SW 1271 (cell line): ENCODE measurements at regions not wholly inside any gene's neighbourhood (a gene's known extent, or its start where the extent isn't known, plus 50 kb on each side); places are given as distances from the start of the nearest gene placed in this dataset.
"Not testable (repeated sequence)": the region's sequence is repeated elsewhere in the genome, so short reads cannot be mapped to it uniquely, and the experiment has no call there.

Experiments used
- DNase-seq, 2 experiments: peaks; one replicate each; lab custom pipeline; 2025; lab: John Stamatoyannopoulos, UW

- DNase-seq: no peak
Measured at GRCh38 chr6:22149096-22149495, 147.7 kb downstream of the PRL start.

DNA sequence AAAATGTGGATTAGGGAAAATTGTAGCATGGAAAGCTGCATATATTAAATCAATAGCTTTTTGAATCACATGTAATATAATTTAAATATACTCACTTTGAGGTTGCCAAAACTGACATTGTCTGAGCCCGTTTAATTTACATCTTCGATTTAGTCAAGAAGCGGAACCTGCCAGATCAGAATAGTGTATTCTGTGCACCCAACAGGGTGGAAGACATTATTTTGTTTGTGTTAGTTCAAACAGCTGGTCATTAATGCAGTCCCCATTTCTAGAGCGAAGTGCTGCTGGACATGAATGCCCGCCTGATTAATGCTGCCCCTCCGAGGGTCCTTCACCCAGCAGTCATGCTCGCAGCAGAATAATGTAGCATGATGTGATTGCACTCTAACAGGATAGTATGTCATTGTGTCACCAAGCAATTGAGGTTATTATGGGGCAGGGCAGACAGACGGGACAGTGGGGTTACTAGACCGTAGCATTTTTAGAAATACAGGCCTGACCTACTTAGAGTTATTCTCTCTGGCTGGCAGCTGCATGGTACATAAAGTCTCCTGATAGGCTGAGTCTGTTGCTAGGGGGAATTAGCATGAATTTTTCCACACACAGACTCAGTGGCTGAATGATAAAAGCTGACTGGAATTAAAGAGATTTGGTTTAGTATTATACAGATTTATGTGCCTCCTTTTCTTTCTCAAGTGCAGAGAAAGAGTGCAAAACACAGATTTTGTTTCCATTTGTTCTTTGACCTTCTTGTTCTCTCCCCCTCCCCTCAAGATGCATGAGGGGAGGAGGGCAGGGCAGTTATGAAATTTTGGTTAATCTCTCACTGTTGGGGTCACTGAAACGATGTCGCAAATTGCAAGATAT, 147.1 kb downstream of the PRL start:
- no peak for DNase-seq

- DNase-seq: no peak
Measured at GRCh38 chr6:22150368-22151035, 146.3 kb downstream of the PRL start.

GRCh38 chr6:22151892-22152291, 144.9 kb downstream of the PRL start:
- no peak for DNase-seq

DNA sequence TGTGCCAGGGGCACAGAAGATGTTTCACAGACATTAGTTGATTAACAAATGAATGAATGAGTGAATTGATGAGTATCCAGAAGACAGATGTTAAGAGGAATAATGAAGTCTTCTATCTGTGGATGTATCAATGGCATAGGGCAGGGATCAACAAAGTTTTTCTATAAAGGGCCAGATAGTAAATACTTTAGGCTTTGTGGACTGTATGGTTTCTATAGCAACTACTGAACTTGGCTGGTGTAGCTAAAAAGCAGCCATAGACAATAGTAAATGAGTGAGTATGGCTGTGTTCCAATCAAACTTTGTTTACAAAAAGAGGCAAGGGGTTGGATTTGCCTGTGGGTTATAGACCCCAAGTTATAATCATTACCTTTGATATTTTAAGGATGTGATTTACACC, 144.0 kb downstream of the PRL start:
- DNase-seq: no peak

GRCh38 chr6:22153384-22154158, 143.3 kb downstream of the PRL start:
- no peak for DNase-seq

DNA sequence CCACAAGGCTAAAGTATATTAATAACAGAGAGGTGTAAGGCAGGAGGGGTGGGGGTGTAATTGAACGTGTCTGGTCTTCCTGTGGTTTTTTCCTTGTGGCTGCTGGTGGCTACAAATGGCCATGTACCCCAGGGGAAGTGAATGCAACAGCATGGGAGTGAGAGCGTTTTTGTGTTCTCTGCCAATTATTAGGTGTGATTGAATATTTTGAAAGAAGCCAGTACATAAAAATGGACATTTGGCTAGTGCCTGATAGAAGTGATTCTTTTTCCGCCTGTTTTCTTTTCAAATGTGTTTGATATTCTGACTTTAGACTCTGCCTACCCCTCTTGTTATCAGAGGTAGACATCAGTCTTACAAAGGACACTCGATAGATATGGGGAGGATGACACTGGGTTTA, 141.3 kb downstream of the PRL start:
- no peak for DNase-seq

- DNase-seq: no peak
Measured at GRCh38 chr6:22157233-22157632, 139.6 kb downstream of the PRL start.

- no peak for DNase-seq
Measured at GRCh38 chr6:22164236-22164635, 132.6 kb downstream of the PRL start.

- DNase-seq: not testable (repeated sequence)
Measured at GRCh38 chr6:22171006-22171405, 125.8 kb downstream of the PRL start.

DNA sequence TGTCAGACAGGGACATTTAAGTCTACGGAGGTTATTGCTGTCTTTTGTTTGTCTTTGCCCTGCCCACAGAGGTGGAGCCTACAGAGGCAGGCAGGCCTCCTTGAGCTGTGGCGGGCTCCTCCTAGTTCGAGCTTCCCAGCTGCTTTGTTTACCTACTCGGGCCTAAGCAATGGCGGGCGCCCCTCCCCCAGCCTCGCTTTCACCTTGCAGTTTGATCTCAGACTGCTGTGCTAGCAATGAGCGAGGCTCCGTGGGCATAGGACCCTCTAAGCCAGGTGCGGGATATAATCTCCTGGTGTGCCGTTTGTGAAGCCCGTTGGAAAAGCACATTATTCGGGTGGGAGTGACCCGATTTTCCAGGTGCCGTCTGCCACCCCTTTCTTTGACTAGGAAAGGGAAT, 125.0 kb downstream of the PRL start:
- not testable (repeated sequence) for DNase-seq

GRCh38 chr6:22173311-22173710, 123.5 kb downstream of the PRL start:
- no peak for DNase-seq

GRCh38 chr6:22180250-22180649, 116.6 kb downstream of the PRL start:
- not testable (repeated sequence) for DNase-seq

GRCh38 chr6:22184371-22184770, 112.5 kb downstream of the PRL start:
- DNase-seq: no peak

DNA sequence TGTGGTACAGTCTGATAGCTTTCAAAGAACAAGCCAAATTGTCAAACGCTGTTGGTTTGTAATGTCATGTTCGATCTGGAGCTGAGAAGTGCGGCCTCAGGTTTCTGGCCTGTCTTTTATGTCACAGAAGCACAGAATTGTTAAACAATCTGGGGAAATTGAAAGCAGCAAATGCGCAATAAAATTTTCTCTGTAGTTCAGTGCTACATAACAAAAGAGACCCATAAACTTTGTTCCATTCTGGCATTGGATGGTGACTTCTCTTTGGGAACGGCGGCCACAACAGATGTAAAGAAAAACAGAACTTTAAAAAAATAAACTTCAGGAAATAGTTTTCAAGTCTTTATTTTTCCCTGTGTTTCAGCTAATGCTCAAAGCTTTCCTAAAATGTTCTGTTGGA, 106.9 kb downstream of the PRL start:
- DNase-seq: no peak

GRCh38 chr6:22194188-22194921, 102.5 kb downstream of the PRL start:
- no peak for DNase-seq

- no peak for DNase-seq
Measured at GRCh38 chr6:22199771-22200170, 97.1 kb downstream of the PRL start.

DNA sequence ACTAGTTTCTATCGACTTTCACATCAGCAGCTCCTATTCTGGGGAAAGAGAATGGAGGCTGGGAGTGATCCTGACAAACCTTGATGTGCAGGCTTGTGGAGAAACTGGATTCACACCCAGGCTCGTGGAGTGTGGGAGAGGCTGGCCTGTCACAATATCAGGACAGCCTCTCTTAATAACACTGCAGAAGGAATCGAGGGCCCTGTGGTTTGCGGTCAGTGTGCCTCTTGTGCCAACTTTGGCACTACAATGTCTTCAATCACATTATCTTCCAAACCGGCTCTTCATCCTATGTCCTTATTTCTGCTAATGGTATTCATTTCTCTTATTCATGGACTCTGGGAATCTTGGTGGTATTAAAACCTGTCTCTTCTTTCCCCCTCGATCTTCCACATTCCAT, 92.7 kb downstream of the PRL start:
- DNase-seq: no peak

DNA sequence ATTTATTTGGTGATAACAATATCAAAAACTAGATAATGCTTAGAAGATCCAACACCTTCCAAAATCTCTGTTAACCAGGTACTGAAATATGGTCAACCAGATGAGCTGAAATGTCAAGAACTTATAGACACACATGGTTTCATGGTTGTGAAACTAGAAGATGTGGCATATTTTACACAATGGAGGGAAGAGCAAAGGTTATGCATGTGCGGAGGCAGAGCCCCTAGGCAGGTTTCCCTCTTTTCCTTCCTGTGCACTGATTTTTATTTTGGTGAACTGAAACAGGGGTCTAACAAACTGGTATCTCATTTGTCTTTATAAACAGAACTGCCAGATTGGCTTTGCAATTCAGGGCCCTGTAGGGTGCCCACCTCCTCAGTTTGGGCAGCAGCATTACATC, 91.6 kb downstream of the PRL start:
- DNase-seq: no peak

- no peak for DNase-seq
Measured at GRCh38 chr6:22206106-22206505, 90.7 kb downstream of the PRL start.

- no peak for DNase-seq
Measured at GRCh38 chr6:22208026-22208425, 88.8 kb downstream of the PRL start.

- no peak for DNase-seq
Measured at GRCh38 chr6:22214314-22214713, 82.5 kb downstream of the PRL start.
